Gastroesophageal sphincter (tissue), 3 donors: ENCODE measurements at regions not wholly inside any gene's neighbourhood (a gene's known extent, or its start where the extent isn't known, plus 50 kb on each side); places are given as distances from the start of the nearest gene placed in this dataset.

Experiments used
- CTCF ChIP-seq, 4 experiments: fragments of 200-600 bp in 2 of 4; fragments of 450-650 bp in 2 of 4; sonication (generic) in 1 of 4; IDR thresholded peaks; one replicate each; pipeline ENCODE4 v1.5.1; 2017 to 2019; ENCODE audit warnings: antibody characterized with exemption in 4 of 4, mild to moderate bottlenecking in 2 of 4, moderate library complexity in 2 of 4
- POLR2A ChIP-seq, 2 donors: fragments of 450-650 bp; IDR thresholded peaks; one replicate each; pipeline ENCODE4 v1.6.1; 2017; ENCODE audit warnings: antibody characterized with exemption in 2 of 2, mild to moderate bottlenecking in 2 of 2, moderate library complexity in 1 of 2

- no peak for TF ChIP-seq POLR2A (IDR thresholded peaks at IDR 0.05)
- TF ChIP-seq CTCF (IDR thresholded peaks at IDR 0.05) = no peak
These were observed 1060.7 kb downstream of the EFNA5 start for GRCh38 chr5:106610041-106610440.
